ENCODE measurements at regions not wholly inside any gene's neighbourhood (a gene's known extent, or its start where the extent isn't known, plus 50 kb on each side); places are given as distances from the start of the nearest gene placed in this dataset.
"Not testable (repeated sequence)": the region's sequence is repeated elsewhere in the genome, so short reads cannot be mapped to it uniquely, and the experiment has no call there.

GRCh38 chr22:26769663-26770062, 112.3 kb downstream of the MIAT start:
- no peak for DNase-seq (ENCODE audit: low spot score)

GRCh38 chr22:26770624-26771023, 113.2 kb downstream of the MIAT start:
- DNase-seq (ENCODE audit: low spot score): no peak

DNA sequence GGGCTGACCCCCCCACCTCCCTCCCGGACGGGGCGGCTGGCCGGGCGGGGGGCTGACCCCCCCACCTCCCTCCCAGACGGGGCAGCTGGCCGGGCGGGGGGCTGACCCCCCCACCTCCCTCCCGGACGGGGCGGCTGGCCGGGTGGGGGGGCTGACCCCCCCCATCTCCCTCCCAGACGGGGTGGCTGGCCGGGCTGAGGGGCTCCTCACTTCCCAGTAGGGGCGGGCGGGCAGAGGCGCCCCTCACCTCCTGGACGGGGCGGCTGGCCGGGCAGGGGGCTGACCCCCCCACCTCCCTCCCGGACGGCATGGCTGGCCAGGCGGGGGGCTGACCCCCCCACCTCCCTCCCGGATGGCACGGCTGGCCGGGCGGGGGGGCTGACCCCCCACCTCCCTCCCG, 115.7 kb downstream of the MIAT start:
- not testable (repeated sequence) for DNase-seq (ENCODE audit: low spot score)

DNA sequence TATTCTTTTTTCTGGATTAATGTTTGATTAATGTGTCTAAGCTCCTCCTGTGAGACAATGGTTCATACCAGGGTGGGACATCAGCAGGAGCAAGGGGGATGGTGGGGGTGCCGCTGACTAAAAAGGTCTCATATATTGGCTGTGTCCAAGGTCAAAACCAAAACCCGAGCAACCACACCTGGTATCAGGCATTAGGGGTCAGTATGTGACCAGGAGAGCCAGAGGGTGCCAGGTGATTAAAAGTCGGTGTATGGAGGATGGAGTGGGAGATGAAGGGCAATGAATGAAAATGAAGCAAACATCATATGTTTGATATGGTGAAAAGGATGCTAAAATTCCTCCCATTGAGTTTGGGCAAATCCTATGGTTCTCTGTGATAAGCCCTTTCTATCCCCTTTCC, 118.0 kb downstream of the MIAT start:
- DNase-seq (ENCODE audit: low spot score): no peak

GRCh38 chr22:26777156-26777801, 119.9 kb downstream of the MIAT start:
- no peak for DNase-seq (ENCODE audit: low spot score)

- no peak for DNase-seq (ENCODE audit: low spot score)
Observed at GRCh38 chr22:26778372-26778771, 121.0 kb downstream of the MIAT start.

DNA sequence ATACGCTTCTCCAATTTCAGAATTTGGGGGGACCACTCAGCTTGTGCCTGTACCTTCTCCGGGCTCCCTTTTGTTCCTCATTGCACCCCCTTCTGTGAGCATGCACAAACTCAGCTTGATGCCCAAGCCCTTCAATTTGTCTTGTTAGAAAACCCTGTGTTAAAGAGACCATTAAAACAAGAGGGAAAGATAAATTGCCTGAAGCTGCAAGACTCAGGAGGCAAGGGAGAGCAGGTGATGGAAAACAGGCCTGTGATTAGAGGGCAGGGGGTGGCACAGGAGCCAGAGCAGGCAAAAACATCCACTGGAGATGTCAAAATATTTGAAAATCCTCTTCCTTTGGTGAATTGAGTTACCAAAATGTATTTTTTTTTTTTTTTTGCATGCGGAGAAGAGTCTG, 121.7 kb downstream of the MIAT start:
- DNase-seq (ENCODE audit: low spot score): no peak

- no peak for DNase-seq (ENCODE audit: low spot score)
Observed at GRCh38 chr22:26779929-26780328, 122.5 kb downstream of the MIAT start.

- DNase-seq (ENCODE audit: low spot score): no peak
Observed at GRCh38 chr22:26780521-26780920, 123.1 kb downstream of the MIAT start.

- no peak for DNase-seq (ENCODE audit: low spot score)
Observed at GRCh38 chr22:26781062-26781461, 123.7 kb downstream of the MIAT start.

DNA sequence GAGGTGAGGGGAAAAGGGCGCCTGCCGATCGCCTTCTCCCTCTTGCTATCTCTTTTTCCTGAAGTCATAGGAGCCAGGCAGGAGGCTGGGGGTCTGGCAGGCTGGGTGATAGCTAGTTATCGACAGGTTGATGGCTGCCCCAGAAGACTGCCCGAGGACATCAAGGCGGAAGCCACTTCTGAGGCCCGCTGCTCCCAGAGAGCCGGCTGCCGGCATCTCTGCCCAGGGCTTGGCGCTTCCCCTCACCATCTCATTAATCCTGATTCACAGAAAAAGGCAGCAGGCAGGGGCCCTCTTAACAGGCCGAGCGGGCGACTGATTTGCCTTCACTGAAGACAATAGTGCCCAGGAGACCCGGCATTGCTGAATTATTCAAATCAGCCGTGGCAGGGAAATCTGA, 124.2 kb downstream of the MIAT start:
- no peak for DNase-seq (ENCODE audit: low spot score)

- DNase-seq (ENCODE audit: low spot score): no peak
Observed at GRCh38 chr22:26783885-26784284, 126.5 kb downstream of the MIAT start.

- DNase-seq (ENCODE audit: low spot score): no peak
Observed at GRCh38 chr22:26784772-26785171, 127.4 kb downstream of the MIAT start.

- DNase-seq (ENCODE audit: low spot score): no peak
Observed at GRCh38 chr22:26785932-26786331, 128.5 kb downstream of the MIAT start.

- DNase-seq (ENCODE audit: low spot score): no peak
Observed at GRCh38 chr22:26786398-26786797, 129.0 kb downstream of the MIAT start.

DNA sequence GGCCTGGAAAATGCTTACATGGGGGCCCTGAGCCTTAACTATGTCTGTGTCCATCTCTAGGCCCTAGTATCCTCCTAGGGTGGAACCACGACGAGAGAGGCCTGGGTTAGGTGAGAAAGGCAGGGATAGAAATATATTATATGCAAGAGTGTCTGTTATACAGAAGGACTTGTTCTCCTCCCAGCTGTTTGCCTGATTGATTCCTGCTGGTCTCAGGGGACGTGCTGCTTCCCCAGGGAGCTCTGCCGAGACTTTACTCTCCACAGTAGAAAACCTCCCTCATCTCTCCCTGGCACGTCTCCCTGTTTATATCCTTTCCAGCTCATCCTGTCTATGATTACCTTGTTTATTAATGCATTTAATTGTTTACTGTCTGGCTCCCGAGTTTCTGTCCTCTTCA, 132.6 kb downstream of the MIAT start:
- no peak for DNase-seq (ENCODE audit: low spot score)

DNA sequence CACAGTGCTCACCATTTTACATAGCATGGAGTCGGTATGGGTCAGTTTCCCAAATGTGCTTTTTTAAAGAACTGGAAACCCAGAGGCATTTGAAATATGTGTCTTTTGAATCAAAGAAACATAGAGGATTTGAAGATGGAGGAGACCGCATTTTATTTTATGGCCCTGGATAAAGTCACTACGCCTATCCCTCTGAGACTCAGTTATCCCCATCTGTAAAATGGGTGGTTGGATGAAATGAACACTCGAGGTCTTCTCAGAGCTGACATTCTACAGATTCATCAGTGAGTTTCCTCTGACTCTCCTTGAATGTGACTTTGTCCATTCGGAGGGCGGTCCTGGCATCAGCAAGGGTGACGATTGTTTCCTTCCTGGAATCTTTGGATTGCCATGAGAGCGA, 135.1 kb downstream of the MIAT start:
- no peak for DNase-seq (ENCODE audit: low spot score)

DNA sequence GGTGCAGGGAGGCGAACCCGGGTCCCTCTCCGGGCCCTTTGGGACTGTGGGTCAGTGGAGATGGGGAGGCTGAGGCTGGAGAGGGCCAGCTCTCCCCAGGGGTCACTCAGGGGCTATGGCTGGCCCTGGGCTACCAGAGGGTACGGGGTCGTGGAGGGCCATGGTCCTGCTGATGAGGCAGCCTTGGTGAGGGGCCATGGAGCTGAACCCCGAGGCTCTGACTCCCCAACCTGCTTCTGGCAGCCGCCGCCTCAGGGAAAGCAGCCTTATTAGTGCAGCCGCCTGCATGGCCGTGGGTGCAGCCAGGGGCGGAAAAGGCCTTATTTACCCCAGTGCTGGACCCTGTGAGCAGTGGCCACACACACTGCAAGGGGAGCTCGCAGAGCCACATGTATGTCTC, 139.4 kb downstream of the MIAT start:
- DNase-seq (ENCODE audit: low spot score): no peak

DNA sequence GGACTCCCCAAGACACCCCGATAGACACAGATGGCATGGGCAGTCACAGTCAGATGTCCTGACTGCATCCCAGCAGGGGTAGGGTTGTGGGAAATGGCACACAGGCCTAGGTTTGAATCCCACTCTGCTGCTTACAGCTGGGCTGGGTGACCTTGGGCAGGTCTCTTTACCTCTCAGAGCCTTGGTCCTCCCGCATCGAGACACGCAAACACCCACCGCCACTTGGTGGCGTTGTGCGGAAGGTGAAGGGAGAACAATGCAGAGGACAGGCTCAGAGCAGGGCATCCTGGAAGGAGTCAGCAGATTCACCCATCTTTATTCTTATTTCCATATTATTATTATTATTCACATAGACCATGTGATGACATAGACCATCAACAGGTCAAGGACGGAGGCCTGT, 140.5 kb downstream of the MIAT start:
- no peak for DNase-seq (ENCODE audit: low spot score)

DNA sequence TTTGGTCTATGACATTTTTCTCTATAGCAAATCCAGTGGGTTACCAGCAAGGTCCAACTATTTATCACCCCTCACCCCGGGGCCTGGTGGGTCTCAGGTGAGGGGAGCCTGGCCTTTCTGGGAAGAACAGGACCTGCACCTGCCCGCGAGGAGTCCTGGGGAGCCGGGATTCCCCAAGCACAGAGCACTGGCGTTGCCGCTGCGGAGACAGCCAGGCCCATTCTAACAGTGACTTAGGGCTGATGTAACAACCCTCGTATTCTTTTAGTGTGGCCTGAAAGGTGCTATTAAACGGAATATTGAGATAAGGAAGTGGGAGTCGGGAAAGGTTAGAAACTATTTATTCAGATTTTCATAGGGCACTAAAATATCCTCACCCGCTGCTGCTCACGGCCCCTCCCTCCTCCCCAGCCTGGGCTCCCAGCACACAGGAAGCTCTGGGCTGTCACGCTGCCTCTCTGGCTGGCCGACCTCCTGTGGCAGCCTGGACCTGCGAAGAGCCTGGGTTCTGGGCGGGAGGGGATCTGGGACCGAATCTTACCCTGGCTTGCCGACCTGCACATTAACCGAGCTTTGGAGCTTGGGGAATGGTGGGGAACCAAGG, 141.2 kb downstream of the MIAT start:
- no peak for DNase-seq (ENCODE audit: low spot score)

- no peak for DNase-seq (ENCODE audit: low spot score)
Observed at GRCh38 chr22:26800858-26801257, 143.5 kb downstream of the MIAT start.

- DNase-seq (ENCODE audit: low spot score): no peak
Observed at GRCh38 chr22:26801449-26801848, 144.1 kb downstream of the MIAT start.

DNA sequence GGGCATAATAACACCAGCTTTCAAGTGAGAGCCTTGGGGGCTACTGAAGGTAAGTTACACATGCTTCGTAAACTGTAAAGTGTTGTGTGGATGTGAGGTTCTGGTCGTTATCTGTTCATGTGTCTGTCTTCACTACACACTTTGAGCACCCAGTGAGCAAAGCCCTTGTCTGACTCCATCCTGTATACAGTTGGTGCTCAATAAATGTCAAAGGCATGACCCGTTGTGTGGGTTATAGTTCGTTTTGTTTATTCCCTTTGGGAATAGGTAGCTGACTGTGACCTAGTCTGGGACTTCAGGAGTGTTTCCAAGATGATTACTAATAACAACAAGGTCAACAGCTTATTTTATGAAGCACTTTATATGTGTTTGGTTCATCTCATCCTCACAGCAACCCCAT, 146.9 kb downstream of the MIAT start:
- no peak for DNase-seq (ENCODE audit: low spot score)

DNA sequence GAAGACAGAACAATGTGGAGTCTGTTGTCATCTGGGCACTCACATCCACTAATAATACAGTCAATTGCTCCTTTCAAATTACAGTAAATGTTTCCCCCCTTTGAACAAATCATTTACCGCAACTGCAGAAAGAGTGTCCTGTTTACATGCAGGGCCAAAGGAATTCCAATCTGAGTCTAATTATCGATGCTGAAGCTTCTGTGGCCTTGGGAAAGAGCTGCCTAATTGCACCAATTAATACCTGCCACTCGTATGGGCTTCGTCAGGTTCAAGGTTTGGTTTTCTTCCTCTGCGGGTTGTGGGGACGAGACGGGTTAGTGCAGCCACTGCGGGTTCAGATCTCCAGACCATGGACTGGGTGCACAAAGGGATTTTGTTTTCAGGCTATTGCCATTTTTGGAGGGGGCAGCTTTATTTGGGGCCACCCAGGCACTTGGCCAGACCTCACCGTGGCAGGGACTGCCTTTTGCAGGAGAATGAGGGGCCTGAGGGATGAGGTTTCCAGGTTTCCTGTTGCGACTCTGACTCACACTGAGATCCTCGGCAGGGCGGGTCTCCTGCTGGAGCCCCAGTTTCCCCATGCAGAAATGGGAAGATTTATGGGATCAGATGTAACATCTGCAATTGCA, 147.6 kb downstream of the MIAT start:
- DNase-seq (ENCODE audit: low spot score): no peak
